GM23248 (cell line): ENCODE measurements at regions not wholly inside any gene's neighbourhood (a gene's known extent, or its start where the extent isn't known, plus 50 kb on each side); places are given as distances from the start of the nearest gene placed in this dataset.

ENCODE experiments used
- DNase-seq: peaks from one replicate; pipeline ENCODE4 v3.0.0-alpha.2; 2015
- H2AFZ ChIP-seq: fragments of 200-600 bp; sonication (generic); 2 replicates; pipeline ENCODE4 v1.6.1; 2016; ENCODE audit warnings: antibody characterized with exemption
- H3F3A ChIP-seq: fragments of 200-600 bp; sonication (generic); 2 replicates; pipeline ENCODE4 v1.6.1; 2016; ENCODE audit warnings: mild to moderate bottlenecking, antibody characterized with exemption, mixed run types; ENCODE audit not compliant: insufficient read depth
- H3K27ac ChIP-seq: fragments of 200-600 bp; sonication (generic); 2 replicates; pipeline ENCODE4 v1.5.1; 2016; ENCODE audit warnings: mild to moderate bottlenecking
- H3K27me3 ChIP-seq: fragments of 200-600 bp; sonication (generic); replicated peaks from 2 replicates; pipeline ENCODE4 v1.6.1; 2016; ENCODE audit warnings: mild to moderate bottlenecking; ENCODE audit not compliant: insufficient read depth
- H3K36me3 ChIP-seq: fragments of 200-600 bp; sonication (generic); 2 replicates; pipeline ENCODE4 v1.6.1; 2016; ENCODE audit warnings: low read depth, mild to moderate bottlenecking
- H3K4me1 ChIP-seq: fragments of 200-600 bp; sonication (generic); 2 replicates; pipeline ENCODE4 v1.6.1; 2016; ENCODE audit warnings: mild to moderate bottlenecking; ENCODE audit not compliant: insufficient read depth
- H3K4me2 ChIP-seq: fragments of 200-600 bp; sonication (generic); one replicate; pipeline ENCODE4 v1.6.1; 2016; ENCODE audit warnings: mild to moderate bottlenecking; ENCODE audit not compliant: unreplicated experiment
- H3K4me3 ChIP-seq: fragments of 200-600 bp; sonication (generic); 2 replicates; pipeline ENCODE4 v1.5.1; 2016; ENCODE audit warnings: mild to moderate bottlenecking
- H3K79me2 ChIP-seq: fragments of 200-600 bp; sonication (generic); 2 replicates; pipeline ENCODE4 v1.6.1; 2016; ENCODE audit warnings: mild to moderate bottlenecking; ENCODE audit not compliant: insufficient read depth
- H3K9ac ChIP-seq: fragments of 200-600 bp; sonication (generic); 2 replicates; pipeline ENCODE4 v1.6.1; 2016; ENCODE audit warnings: mild to moderate bottlenecking
- H3K9me2 ChIP-seq: fragments of 200-600 bp; sonication (generic); 2 replicates; pipeline ENCODE4 v1.6.1; 2016; ENCODE audit warnings: mixed run types, mild to moderate bottlenecking, moderate library complexity; ENCODE audit not compliant: insufficient read depth
- H3K9me3 ChIP-seq: fragments of 200-600 bp; sonication (generic); one replicate; pipeline ENCODE4 v1.6.1; 2017; ENCODE audit warnings: low read depth
- H4K20me1 ChIP-seq: fragments of 200-600 bp; sonication (generic); 2 replicates; pipeline ENCODE4 v1.6.0; 2016; ENCODE audit not compliant: insufficient read depth
- EZH2 ChIP-seq: fragments of 200-600 bp; sonication (generic); IDR thresholded peaks from 2 replicates; pipeline ENCODE4 v1.6.1; 2018; ENCODE audit warnings: antibody characterized with exemption, mild to moderate bottlenecking; ENCODE audit not compliant: insufficient read depth, poor library complexity, severe bottlenecking
- EZH2phosphoT487 ChIP-seq: fragments of 200-600 bp; sonication (generic); IDR thresholded peaks from 2 replicates; pipeline ENCODE4 v1.6.1; 2018; ENCODE audit warnings: antibody characterized with exemption, moderate library complexity, mild to moderate bottlenecking, low read depth; ENCODE audit not compliant: insufficient read depth
- WGBS, 2 experiments: methylation state at CpG; one replicate each; pipeline ENCODE4 v1.1.6; 2015 to 2017; ENCODE audit warnings: low lambda C conversion rate in 2 of 2, low coverage in 1 of 2; ENCODE audit errors: missing lambda C conversion rate in 2 of 2; 5-methylcytosine and 5-hydroxymethylcytosine counted together
- in situ Hi-C: fragments of 300-500 bp; cut with MboI; formaldehyde crosslinking; loops from 2 replicates; pipeline ENCODE4 v1.15.0; 2020

- Histone ChIP-seq H4K20me1 (no peaks in the 10 kb centered on the region), H3K27me3 (no peaks in the 10 kb centered on the region), H3K9me2 (no peaks in the 10 kb centered on the region), H3K36me3 (no peaks in the 10 kb centered on the region), H3K9ac (no peak overlapping the region), H3K27ac (no peak overlapping the region), H3F3A (no peaks in the 10 kb centered on the region), H3K4me3 (no peak overlapping the region), H2AFZ (no peak overlapping the region), H3K4me1 (no peaks in the 10 kb centered on the region), H3K79me2 (no peaks in the 10 kb centered on the region), H3K9me3 (no peaks in the 10 kb centered on the region), H3K4me2 (no peak overlapping the region)
- WGBS, 2 experiments = 6 to 9% methylated on average over 7 of the region's 7 CpGs
- TF ChIP-seq EZH2phosphoT487 (no peak), EZH2 (no peak)
- no peak for DNase-seq
- in situ Hi-C loops = no loop called here
Observed at GRCh38 chr2:6653281-6653750, 212.4 kb downstream of the CMPK2 start.

GRCh38 chr2:6654279-6654678, 211.4 kb downstream of the CMPK2 start:
- no peak overlapping the region for H3K9ac ChIP-seq

GRCh38 chr2:6656633-6657032, 209.1 kb downstream of the CMPK2 start:
- Histone ChIP-seq H3K9me3 (no peaks in the 10 kb centered on the region), H3K4me1 (no peaks in the 10 kb centered on the region), H3K9ac (no peak overlapping the region), H3K27me3 (no peaks in the 10 kb centered on the region), H3K27ac (no peak overlapping the region), H2AFZ (no peak overlapping the region), H3F3A (no peaks in the 10 kb centered on the region), H3K79me2 (no peaks in the 10 kb centered on the region), H3K4me2 (no peak overlapping the region), H3K4me3 (no peak overlapping the region), H4K20me1 (no peaks in the 10 kb centered on the region), H3K36me3 (no peaks in the 10 kb centered on the region), H3K9me2 (no peaks in the 10 kb centered on the region)
- 2 to 5% methylated on average over 4 of the region's 4 CpGs for WGBS, 2 experiments
- TF ChIP-seq EZH2phosphoT487 = no peak
- TF ChIP-seq EZH2 = no peak
- DNase-seq = no peak
- in situ Hi-C loops = no loop called here

More at GRCh38 chr2:6654279-6654678, 211.4 kb downstream of the CMPK2 start:
- WGBS, 2 experiments = 15 to 17% methylated on average over 5 of the region's 5 CpGs
- no peaks in the 10 kb centered on the region for H3K27me3 ChIP-seq
- no peak overlapping the region for H3K4me2 ChIP-seq
- H3K9me3 ChIP-seq = no peaks in the 10 kb centered on the region
- no peak for TF ChIP-seq EZH2phosphoT487
- TF ChIP-seq EZH2 = no peak
- in situ Hi-C loops = no loop called here
- no peaks in the 10 kb centered on the region for H3K79me2 ChIP-seq
- DNase-seq = no peak
- no peaks in the 10 kb centered on the region for H3K4me1 ChIP-seq
- no peak overlapping the region for H3K27ac ChIP-seq
- H2AFZ ChIP-seq = no peak overlapping the region
- no peaks in the 10 kb centered on the region for H3K36me3 ChIP-seq
- no peak overlapping the region for H3K4me3 ChIP-seq
- H3K9me2 ChIP-seq = no peaks in the 10 kb centered on the region
- H4K20me1 ChIP-seq = no peaks in the 10 kb centered on the region
- no peaks in the 10 kb centered on the region for H3F3A ChIP-seq

- 0 to 2% methylated on average over 5 of the region's 5 CpGs for WGBS, 2 experiments
Observed at GRCh38 chr2:6657136-6657535, 208.6 kb downstream of the CMPK2 start.

DNA sequence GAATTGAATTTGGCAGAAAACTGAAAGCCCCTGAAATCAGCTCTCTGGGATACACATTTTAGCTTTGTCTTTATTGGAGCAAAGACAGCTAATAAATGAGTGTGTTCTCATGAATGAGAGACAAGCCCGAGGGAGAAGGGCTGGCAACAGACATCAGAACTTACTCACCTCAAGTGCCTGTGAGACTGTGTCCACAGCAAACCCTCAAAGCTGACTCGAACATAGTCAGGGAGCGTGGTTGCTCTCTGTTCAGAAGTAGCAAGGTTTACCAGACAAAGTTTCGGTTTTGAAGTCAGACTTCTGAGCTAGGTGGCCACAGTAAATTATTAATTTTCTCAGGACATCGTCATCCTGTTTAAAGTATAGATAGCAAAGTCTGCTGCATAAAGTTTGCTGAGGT, 207.9 kb downstream of the CMPK2 start:
- WGBS, 2 experiments = 18 to 25% methylated on average over 5 of the region's 5 CpGs
- in situ Hi-C loops = no loop called here

More at GRCh38 chr2:6657136-6657535, 208.6 kb downstream of the CMPK2 start:
- no peak overlapping the region for H2AFZ ChIP-seq
- H3K27me3 ChIP-seq = no peaks in the 10 kb centered on the region
- no peak overlapping the region for H3K4me3 ChIP-seq
- no peak overlapping the region for H3K27ac ChIP-seq
- H4K20me1 ChIP-seq = no peaks in the 10 kb centered on the region
- H3K9ac ChIP-seq = no peak overlapping the region
- no peak for TF ChIP-seq EZH2
- TF ChIP-seq EZH2phosphoT487 = no peak
- no peaks in the 10 kb centered on the region for H3K9me3 ChIP-seq
- no peaks in the 10 kb centered on the region for H3K36me3 ChIP-seq
- in situ Hi-C loops = no loop called here
- H3F3A ChIP-seq = no peaks in the 10 kb centered on the region
- no peaks in the 10 kb centered on the region for H3K79me2 ChIP-seq
- no peak overlapping the region for H3K4me2 ChIP-seq
- no peaks in the 10 kb centered on the region for H3K9me2 ChIP-seq
- no peak for DNase-seq
- H3K4me1 ChIP-seq = no peaks in the 10 kb centered on the region

More for the DNA sequence above, 207.9 kb downstream of the CMPK2 start:
- Histone ChIP-seq H3K9me3 (no peaks in the 10 kb centered on the region), H3K9me2 (no peaks in the 10 kb centered on the region), H3K4me2 (no peak overlapping the region), H3K79me2 (no peaks in the 10 kb centered on the region), H3K4me1 (no peaks in the 10 kb centered on the region), H2AFZ (no peak overlapping the region), H3F3A (no peaks in the 10 kb centered on the region), H3K36me3 (no peaks in the 10 kb centered on the region), H3K27ac (no peak overlapping the region), H3K27me3 (no peaks in the 10 kb centered on the region), H3K4me3 (no peak overlapping the region), H4K20me1 (no peaks in the 10 kb centered on the region), H3K9ac (no peak overlapping the region)
- TF ChIP-seq EZH2phosphoT487 = no peak
- TF ChIP-seq EZH2 = no peak
- peak; percentile 1 for DNase-seq
